ENCODE measurements at regions not wholly inside any gene's neighbourhood (a gene's known extent, or its start where the extent isn't known, plus 50 kb on each side); places are given as distances from the start of the nearest gene placed in this dataset.

- DNase-seq, result no peak
Observed at GRCh38 chr20:37643400-37643799, 50.4 kb upstream of the CTNNBL1 start.

- no peak for DNase-seq
Observed at GRCh38 chr20:37642246-37642645, 51.6 kb upstream of the CTNNBL1 start.

DNA sequence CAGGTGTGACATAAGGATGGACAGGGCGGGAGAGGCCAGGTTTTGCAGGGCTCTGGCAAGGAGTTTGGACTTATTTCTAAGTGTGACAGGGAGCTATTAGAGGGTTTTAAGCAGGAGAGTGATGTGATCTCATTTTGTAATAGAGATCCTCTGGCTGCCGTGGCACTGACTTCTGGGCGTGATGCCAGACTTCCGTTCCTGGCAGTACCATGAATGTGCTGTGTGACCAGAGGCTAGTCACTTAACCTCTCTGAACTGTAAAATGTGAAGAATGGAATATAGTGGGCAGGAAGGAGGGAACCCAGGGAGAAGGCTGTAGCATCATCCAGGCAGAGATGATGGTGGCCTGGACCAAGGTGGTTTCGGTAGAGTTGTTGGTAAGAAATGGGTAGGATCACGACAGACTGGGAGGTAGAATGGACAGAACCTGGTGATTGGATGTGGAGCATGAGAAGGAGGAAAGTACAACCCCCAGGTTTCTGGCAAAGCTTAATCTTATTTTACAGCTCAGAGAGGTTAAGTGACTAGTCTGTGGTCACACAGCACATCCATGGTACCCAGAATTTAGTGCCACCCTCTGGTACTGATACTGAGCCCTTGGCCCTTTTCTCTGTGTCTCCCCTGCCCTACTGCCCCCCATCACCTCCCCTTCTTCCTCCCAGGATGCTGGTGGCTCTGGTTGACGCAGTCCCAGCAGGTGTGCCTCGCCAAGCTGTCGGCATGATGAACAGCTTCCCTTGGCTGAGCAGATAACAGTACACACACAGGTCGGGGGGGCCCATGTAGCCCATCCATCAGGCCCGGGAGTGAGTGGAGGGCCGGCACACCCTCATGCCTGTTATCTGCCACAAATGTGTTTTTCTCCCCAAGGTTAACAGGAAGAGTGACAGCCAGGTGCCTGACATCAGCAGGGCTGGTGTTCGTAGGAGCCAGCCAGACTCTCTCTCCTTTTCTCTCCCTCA is 52.9 kb upstream of the CTNNBL1 start:
- DNase-seq, result no peak

DNA sequence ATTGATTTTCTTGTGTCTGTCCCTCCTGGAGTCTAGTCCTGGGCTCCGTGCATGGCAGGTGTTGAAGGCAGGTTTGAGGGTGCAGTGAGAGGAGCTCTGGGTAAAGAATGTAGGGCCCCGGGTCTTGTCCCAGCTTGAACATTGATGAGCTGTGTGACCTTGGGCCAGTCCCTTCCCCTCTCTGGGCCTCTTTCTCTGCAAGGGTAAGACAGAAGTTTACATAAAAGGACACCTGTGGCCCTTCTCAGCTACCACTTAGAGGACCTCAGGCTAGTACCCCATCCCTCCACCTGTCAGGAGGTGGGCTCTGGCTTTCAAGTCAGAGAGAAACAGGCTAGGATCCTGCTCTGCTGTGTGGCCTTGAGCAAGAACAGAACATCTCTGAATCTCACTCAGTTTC is 55.3 kb upstream of the CTNNBL1 start:
- DNase-seq, result no peak

GRCh38 chr20:37636977-37637376 is 56.9 kb upstream of the CTNNBL1 start:
- DNase-seq, result no peak

DNA sequence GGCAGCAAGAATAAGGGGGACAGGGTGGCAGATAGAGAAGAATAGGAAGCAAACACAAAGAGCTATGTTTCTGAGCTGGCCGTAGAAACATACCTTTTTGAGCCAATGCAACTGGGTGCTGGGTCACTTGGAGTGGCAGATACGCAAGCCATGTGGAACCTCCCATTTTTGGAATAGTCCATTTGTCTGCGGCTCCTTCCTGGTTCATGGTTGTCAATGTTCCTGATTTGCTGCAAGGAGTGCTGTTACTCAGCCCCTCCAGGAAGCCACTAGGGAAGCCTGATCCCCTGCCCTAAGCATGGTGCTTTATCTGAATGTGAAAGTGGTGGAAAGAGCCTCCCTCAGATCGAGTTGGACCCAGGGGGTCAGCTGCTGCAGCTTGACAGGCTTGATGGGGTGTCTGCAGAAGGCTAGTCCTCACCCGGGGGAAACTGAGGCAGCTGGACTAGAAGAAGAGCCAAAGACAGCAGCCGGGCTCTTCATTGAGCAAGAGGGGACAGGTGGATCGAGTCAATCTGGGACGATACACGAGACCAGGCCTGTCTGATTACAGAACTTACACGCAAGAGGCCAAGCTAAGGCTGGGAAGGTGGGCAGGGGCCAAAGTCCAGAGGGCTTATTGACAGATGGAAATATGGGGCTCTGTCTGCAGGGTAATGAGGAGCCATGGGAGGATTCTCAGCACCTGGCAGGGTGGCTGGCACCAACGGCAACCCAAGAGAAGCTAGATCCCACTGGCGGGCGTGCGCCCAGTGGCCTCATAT is 57.4 kb upstream of the CTNNBL1 start:
- DNase-seq, result no peak

DNA sequence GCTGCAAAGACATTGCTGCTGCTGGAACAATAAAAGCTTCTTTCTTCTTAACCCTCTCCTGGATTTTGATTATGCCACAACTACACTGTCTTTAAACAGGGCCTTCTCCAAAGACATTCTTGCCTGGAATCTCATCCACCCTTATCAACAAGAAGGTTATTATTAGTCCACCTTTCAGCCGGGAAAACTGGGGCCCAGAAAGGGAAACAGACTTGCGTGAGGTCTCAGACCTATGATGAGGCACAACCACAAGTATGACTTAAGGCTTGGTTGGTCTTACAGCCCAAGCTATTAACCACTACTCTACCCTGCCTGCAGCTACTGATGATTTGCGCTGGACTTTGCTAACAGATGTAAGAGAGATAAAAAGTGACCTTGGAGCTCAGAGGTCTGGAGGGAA is 62.8 kb upstream of the CTNNBL1 start:
- no peak for DNase-seq

GRCh38 chr20:37630166-37630565 is 63.7 kb upstream of the CTNNBL1 start:
- no peak for DNase-seq

- no peak for DNase-seq
Observed at GRCh38 chr20:37627767-37628130, 66.1 kb upstream of the CTNNBL1 start.

GRCh38 chr20:37627060-37627766 is 66.6 kb upstream of the CTNNBL1 start:
- DNase-seq, result no peak

DNA sequence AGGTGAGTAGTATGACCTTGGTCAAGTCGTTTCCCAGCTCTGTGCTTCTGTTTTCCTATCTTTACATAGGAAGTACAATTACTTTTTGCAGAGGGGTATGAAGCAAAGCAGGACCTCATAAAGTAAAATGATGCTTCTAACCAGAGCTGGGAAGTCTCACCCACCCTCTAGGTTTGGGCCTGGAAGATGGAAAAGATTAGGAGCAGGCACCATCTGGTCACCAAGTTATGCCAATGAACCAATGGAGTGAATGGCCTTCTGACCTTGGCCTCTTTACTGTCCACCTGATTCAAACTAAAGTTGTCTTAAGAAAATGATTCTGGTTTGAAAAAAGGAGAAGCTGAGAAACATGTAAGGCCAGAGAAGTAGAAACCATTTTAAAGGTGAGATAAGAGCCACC is 68.9 kb upstream of the CTNNBL1 start:
- no peak for DNase-seq

- no peak for DNase-seq
Observed at GRCh38 chr20:37622728-37623127, 71.1 kb upstream of the CTNNBL1 start.

GRCh38 chr20:37619496-37619895 is 74.3 kb upstream of the CTNNBL1 start:
- no peak for DNase-seq

- no peak for DNase-seq
Observed at GRCh38 chr20:37616110-37616425, 77.8 kb upstream of the CTNNBL1 start.

DNA sequence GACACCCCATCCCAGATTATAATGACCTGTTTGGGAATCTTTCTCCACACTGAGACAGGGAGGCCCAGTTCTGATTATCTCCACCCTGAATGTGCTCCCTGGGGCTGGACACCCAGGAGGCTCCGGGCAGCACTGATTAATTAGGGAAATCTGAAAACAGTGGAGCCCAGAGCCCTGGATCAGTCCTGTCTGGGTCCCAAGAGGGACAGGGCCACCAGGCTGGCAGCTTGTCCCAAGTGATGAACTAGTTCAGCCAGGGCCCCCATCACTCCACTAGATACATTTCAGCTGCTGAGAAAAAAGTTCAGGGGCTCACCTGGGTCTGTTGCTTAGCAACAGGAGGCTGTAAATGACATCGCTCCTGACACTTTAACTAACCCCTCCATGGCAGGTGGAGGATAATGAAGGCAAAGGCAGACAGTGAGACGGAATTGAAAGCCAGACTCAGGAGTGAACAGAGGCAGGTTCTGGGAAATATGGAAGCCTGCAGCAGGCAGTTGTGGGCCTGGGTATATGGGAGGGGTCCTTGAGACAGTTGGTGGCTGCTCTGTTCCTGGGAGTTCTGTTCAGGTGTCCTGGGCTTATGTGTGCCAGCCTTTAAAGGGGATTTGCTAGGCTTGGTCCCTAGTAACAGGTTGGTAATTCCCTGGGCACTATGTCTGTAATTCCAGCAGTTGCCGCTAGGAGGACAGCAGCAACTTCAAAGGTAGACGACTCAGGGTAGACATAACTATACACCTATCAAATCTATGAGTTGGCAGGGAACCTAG is 78.3 kb upstream of the CTNNBL1 start:
- peak; percentile 44 for DNase-seq

- no peak for DNase-seq
Observed at GRCh38 chr20:37611852-37612251, 82.0 kb upstream of the CTNNBL1 start.

DNA sequence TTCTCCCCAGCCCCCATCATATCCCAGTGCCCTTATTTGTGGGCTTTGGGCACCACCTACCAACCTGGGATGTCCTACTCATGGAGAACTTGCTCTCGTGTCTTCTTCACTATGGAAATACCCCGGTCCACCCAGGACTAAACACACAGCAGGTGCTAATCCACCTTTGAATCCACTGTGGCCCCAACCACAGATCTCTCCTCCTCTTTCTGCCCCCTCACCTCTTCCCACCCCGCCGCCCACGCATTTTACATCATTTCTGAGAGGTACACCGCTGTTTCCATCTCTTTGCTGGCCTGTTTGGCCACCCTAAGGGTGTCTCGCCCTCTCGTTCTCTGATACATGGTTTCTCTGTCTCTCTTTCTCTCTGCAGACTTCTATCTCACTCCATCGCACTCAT is 82.5 kb upstream of the CTNNBL1 start:
- DNase-seq, result no peak

GRCh38 chr20:37610203-37610798 is 82.6 kb upstream of the BLCAP start:
- DNase-seq, result no peak

DNA sequence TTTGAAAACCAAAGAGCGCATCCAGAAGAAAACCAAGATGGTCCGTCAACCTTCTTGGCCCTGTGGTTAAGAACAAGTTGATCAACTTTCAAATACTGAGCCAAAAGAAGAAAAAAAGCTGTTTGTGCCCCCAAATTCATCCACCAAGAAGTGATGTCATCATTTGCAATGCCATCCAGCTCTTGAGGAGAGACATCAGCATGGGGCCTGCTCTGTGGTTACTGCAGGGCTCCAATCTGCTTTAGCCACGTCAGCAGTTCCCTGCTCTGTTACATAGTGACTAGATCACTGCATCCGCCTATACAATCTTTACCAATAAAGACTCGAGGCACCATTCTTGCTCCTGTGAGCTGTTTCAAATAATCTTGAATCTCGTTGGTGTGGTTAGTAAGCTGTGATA is 75.0 kb upstream of the BLCAP start:
- no peak for DNase-seq

DNA sequence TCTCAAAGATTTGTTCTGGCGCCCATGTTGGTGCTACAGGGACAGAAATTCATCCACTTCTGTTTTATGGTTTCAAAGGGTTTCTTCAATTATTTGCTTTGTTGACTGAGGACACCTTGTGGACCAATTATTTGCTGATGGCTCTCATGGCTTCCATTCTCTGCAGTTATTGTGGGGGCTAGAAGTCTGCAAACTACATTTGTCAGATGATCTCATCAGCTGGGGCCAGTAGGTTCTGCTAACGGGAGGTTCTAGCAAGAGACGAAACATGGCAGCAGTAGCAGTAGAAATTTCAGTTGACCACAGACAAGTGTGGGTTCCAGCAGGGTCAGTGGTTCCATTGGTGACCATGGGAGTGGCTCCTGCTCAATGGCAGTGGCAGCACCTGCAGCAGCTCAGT is 72.8 kb upstream of the BLCAP start:
- DNase-seq, result no peak

DNA sequence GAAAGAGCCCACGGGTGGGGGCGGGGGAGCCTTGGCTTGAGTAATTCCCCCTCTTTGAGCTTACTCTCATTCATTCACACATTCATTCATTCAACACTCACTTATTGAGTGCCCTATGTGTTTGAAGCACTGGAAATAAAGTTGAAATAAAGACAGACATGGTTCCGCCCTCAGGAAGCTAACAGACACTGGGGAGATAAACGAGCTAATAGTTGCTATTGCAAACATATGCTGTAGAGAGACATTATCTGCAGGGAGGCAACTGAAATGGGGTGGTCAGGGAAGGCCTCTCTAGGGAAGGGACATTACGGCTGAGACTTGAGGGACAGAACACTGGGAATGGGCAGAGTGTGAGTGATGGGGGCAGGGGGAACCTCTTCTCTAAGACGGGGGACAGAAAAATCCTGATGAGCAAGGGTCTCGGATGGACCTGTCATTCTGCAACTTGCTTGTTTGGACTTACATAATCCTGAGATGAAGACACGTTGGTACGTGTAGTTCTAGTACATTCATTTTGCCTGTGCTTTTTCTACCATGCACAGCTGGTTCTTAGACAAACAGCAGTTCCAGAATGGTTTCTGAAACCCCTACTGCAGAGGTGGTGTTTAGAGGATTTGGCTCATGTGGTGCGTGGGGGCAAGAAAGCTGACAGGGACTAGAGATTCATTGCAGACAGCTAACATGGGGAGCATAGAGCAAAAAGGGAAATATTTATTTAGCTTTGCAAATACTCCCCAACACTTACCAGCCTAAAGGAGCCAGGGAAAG is 71.1 kb upstream of the BLCAP start:
- no peak for DNase-seq

- DNase-seq, result no peak
Observed at GRCh38 chr20:37598100-37598543, 70.4 kb upstream of the BLCAP start.
